PFSK-1 (cell line): ENCODE measurements at regions not wholly inside any gene's neighbourhood (a gene's known extent, or its start where the extent isn't known, plus 50 kb on each side); places are given as distances from the start of the nearest gene placed in this dataset.

Experiments used
- FOXP2 ChIP-seq: optimal IDR thresholded peaks from 2 replicates; pipeline ENCODE3; 2011; ENCODE audit warnings: borderline replicate concordance, control low read depth, inconsistent platforms; ENCODE audit not compliant: insufficient read depth; ENCODE audit errors: extremely low read length, extremely low read depth
- POLR2AphosphoS5 ChIP-seq: IDR thresholded peaks from 2 replicates; pipeline ENCODE4 v1.6.1; 2012; ENCODE audit warnings: low read depth, mild to moderate bottlenecking, control low read depth, low read length, moderate library complexity
- SIN3A ChIP-seq: IDR thresholded peaks from 2 replicates; pipeline ENCODE4 v1.6.1; 2012; ENCODE audit warnings: mild to moderate bottlenecking, low read length, moderate library complexity, borderline replicate concordance; ENCODE audit not compliant: insufficient read depth
- TAF1 ChIP-seq: IDR thresholded peaks from 2 replicates; pipeline ENCODE4 v1.6.1; 2012; ENCODE audit warnings: low read length, control low read depth, borderline replicate concordance; ENCODE audit not compliant: insufficient read depth
- TF ChIP-seq, protein P1 (sequence below), 2 experiments: IDR thresholded peaks; 2 replicates each; pipeline versions ENCODE4 v1.6.1 to v1.8.0; 2011 to 2012; ENCODE audit warnings: low read depth in 2 of 2, low read length in 2 of 2, control low read depth in 1 of 2, inconsistent platforms in 1 of 2, mild to moderate bottlenecking in 1 of 2, moderate library complexity in 1 of 2; ENCODE audit not compliant: insufficient read depth in 1 of 2

DNA sequence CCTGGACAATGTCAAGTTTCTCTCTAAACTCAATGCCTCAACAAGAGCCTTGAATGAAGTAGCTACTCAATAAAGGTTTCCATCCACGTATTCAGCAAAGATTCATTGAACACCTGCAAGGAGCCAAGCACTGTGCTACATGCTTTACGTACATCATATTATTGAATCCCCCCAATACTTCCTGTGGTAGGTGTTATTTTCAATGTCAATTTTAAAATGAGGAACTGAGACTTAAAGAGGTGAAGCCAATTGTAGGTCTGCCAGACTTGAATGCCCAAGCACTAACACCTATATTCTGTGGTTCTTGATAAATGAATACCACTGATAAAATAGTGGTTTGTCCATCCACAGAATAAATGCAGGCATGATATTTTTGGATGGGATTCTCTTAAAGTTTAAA, 162.3 kb downstream of the DRD1 start:
- TF ChIP-seq POLR2AphosphoS5 (no peak), TAF1 (no peak), FOXP2 (no peak), SIN3A (no peak)
- TF ChIP-seq, protein P1, sequence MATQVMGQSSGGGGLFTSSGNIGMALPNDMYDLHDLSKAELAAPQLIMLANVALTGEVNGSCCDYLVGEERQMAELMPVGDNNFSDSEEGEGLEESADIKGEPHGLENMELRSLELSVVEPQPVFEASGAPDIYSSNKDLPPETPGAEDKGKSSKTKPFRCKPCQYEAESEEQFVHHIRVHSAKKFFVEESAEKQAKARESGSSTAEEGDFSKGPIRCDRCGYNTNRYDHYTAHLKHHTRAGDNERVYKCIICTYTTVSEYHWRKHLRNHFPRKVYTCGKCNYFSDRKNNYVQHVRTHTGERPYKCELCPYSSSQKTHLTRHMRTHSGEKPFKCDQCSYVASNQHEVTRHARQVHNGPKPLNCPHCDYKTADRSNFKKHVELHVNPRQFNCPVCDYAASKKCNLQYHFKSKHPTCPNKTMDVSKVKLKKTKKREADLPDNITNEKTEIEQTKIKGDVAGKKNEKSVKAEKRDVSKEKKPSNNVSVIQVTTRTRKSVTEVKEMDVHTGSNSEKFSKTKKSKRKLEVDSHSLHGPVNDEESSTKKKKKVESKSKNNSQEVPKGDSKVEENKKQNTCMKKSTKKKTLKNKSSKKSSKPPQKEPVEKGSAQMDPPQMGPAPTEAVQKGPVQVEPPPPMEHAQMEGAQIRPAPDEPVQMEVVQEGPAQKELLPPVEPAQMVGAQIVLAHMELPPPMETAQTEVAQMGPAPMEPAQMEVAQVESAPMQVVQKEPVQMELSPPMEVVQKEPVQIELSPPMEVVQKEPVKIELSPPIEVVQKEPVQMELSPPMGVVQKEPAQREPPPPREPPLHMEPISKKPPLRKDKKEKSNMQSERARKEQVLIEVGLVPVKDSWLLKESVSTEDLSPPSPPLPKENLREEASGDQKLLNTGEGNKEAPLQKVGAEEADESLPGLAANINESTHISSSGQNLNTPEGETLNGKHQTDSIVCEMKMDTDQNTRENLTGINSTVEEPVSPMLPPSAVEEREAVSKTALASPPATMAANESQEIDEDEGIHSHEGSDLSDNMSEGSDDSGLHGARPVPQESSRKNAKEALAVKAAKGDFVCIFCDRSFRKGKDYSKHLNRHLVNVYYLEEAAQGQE (IDR thresholded peaks at IDR 0.05; ENCODE audit: insufficient read depth in 1 of 2, low read depth in 2 of 2, low read length in 2 of 2): no peak
